ENCODE measurements at regions not wholly inside any gene's neighbourhood (a gene's known extent, or its start where the extent isn't known, plus 50 kb on each side); places are given as distances from the start of the nearest gene placed in this dataset.

DNA sequence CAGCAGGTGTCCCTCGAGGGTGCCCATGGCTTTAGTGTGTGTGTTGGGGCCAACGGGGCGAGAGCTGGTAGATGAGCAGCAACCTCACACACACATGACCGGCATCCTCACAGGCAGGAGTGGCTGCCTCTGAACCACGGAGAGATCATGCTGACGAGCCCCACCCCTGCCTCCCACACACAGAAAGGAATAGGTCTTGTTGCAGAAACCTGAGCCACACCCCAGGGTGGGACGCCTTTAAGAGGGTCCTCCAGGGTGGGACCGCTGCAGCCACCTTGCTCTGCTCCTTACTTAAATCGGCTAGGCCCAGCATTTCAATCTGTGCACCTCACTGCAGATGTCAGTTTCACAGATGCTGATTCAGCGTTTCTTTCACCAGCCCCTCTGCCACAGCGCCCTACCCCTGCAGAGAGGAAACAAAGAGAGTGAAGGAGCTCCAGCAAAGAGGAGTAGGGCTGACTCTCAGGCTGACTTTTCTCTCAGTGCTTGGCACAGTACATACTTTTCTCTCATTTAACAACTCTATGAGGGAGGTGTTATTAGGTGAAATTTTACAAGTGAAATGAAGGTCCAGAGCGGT is 61.2 kb upstream of the EPHB3 start:
- TF ChIP-seq POLR2AphosphoS5 (IDR thresholded peaks at IDR 0.05) = no peak
- TF ChIP-seq POLR2A (IDR thresholded peaks at IDR 0.05) = no peak
- TF ChIP-seq, protein P1, sequence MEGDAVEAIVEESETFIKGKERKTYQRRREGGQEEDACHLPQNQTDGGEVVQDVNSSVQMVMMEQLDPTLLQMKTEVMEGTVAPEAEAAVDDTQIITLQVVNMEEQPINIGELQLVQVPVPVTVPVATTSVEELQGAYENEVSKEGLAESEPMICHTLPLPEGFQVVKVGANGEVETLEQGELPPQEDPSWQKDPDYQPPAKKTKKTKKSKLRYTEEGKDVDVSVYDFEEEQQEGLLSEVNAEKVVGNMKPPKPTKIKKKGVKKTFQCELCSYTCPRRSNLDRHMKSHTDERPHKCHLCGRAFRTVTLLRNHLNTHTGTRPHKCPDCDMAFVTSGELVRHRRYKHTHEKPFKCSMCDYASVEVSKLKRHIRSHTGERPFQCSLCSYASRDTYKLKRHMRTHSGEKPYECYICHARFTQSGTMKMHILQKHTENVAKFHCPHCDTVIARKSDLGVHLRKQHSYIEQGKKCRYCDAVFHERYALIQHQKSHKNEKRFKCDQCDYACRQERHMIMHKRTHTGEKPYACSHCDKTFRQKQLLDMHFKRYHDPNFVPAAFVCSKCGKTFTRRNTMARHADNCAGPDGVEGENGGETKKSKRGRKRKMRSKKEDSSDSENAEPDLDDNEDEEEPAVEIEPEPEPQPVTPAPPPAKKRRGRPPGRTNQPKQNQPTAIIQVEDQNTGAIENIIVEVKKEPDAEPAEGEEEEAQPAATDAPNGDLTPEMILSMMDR (IDR thresholded peaks at IDR 0.05) = no peak
- no peak for TF ChIP-seq EP300 (IDR thresholded peaks at IDR 0.05)
